Vagina (tissue), 2 donors: ENCODE measurements at regions not wholly inside any gene's neighbourhood (a gene's known extent, or its start where the extent isn't known, plus 50 kb on each side); places are given as distances from the start of the nearest gene placed in this dataset.

Experiments used
- POLR2A ChIP-seq, 2 donors: fragments of 450-650 bp; IDR thresholded peaks; one replicate each; pipeline ENCODE4 v1.6.1; 2017; ENCODE audit warnings: antibody characterized with exemption in 2 of 2, mild to moderate bottlenecking in 2 of 2, moderate library complexity in 2 of 2
- POLR2AphosphoS5 ChIP-seq, 2 donors: sonication (generic); formaldehyde crosslinking; IDR thresholded peaks; one replicate each; pipeline ENCODE4 v1.9.0; 2017; ENCODE audit warnings: antibody characterized with exemption in 2 of 2, mild to moderate bottlenecking in 2 of 2, low read depth in 1 of 2; ENCODE audit not compliant: insufficient read depth in 1 of 2
- TF ChIP-seq, protein P1 (sequence below), 3 experiments: fragments of 450-650 bp in 2 of 3; fragments of 200-600 bp in 1 of 3; sonication (generic) in 1 of 3; IDR thresholded peaks; one replicate each; pipeline ENCODE4 v1.5.1; 2017 to 2019; ENCODE audit warnings: antibody characterized with exemption in 3 of 3, mild to moderate bottlenecking in 2 of 3, moderate library complexity in 2 of 3

GRCh38 chr10:125263551-125263950 is 103.2 kb upstream of the CTBP2 start:
- TF ChIP-seq POLR2A (IDR thresholded peaks at IDR 0.05) (no peak), POLR2AphosphoS5 (IDR thresholded peaks at IDR 0.05; ENCODE audit: insufficient read depth in 1 of 2, low read depth in 1 of 2) (no peak)
- TF ChIP-seq, protein P1, sequence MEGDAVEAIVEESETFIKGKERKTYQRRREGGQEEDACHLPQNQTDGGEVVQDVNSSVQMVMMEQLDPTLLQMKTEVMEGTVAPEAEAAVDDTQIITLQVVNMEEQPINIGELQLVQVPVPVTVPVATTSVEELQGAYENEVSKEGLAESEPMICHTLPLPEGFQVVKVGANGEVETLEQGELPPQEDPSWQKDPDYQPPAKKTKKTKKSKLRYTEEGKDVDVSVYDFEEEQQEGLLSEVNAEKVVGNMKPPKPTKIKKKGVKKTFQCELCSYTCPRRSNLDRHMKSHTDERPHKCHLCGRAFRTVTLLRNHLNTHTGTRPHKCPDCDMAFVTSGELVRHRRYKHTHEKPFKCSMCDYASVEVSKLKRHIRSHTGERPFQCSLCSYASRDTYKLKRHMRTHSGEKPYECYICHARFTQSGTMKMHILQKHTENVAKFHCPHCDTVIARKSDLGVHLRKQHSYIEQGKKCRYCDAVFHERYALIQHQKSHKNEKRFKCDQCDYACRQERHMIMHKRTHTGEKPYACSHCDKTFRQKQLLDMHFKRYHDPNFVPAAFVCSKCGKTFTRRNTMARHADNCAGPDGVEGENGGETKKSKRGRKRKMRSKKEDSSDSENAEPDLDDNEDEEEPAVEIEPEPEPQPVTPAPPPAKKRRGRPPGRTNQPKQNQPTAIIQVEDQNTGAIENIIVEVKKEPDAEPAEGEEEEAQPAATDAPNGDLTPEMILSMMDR (IDR thresholded peaks at IDR 0.05): no peak
